GM18951 (cell line): ENCODE measurements at regions not wholly inside any gene's neighbourhood (a gene's known extent, or its start where the extent isn't known, plus 50 kb on each side); places are given as distances from the start of the nearest gene placed in this dataset.
"Not testable (repeated sequence)": the region's sequence is repeated elsewhere in the genome, so short reads cannot be mapped to it uniquely, and the experiment has no call there.

Experiments used
- POLR2A ChIP-seq: IDR thresholded peaks from 4 replicates; pipeline ENCODE4 v1.6.1; 2011; ENCODE audit warnings: mild to moderate bottlenecking; ENCODE audit not compliant: insufficient read length, insufficient read depth; ENCODE audit errors: extremely low read depth
- in situ Hi-C: fragments of 300-500 bp; cut with MboI; formaldehyde crosslinking; loops from one replicate; pipeline ENCODE4 v1.12.0; 2022; ENCODE audit warnings: low sequenced_read_pairs, mixed read lengths, inconsistent platforms; ENCODE audit not compliant: unreplicated experiment

GRCh38 chr13:82196087-82196486 is 1686.2 kb downstream of the SLITRK1 start:
- in situ Hi-C loops, result no loop called here

DNA sequence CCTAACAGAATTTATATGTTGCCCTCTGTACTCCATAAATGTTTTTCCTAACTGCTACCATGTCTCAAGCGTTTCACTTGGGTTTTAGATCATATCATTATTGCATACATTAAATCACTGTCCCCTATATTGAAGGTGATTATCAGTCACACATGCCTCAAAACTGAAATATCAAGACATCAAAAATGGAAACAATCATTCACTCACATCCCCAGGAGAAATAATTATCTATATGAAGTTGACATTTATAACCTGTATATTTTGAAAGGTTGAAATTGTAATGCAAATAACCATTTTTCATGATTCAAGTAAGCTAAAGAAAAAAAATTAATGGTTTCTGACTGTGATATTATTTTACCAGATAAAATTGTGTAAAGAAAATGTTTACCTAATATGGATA is 1695.0 kb downstream of the SLITRK1 start:
- in situ Hi-C loops, result no loop called here
- TF ChIP-seq POLR2A, result no peak

More at GRCh38 chr13:82196087-82196486, 1686.2 kb downstream of the SLITRK1 start:
- no peak for TF ChIP-seq POLR2A

- no peak for TF ChIP-seq POLR2A
- in situ Hi-C loops, result no loop called here
These were observed 1705.5 kb downstream of the SLITRK1 start for GRCh38 chr13:82176751-82177150.

DNA sequence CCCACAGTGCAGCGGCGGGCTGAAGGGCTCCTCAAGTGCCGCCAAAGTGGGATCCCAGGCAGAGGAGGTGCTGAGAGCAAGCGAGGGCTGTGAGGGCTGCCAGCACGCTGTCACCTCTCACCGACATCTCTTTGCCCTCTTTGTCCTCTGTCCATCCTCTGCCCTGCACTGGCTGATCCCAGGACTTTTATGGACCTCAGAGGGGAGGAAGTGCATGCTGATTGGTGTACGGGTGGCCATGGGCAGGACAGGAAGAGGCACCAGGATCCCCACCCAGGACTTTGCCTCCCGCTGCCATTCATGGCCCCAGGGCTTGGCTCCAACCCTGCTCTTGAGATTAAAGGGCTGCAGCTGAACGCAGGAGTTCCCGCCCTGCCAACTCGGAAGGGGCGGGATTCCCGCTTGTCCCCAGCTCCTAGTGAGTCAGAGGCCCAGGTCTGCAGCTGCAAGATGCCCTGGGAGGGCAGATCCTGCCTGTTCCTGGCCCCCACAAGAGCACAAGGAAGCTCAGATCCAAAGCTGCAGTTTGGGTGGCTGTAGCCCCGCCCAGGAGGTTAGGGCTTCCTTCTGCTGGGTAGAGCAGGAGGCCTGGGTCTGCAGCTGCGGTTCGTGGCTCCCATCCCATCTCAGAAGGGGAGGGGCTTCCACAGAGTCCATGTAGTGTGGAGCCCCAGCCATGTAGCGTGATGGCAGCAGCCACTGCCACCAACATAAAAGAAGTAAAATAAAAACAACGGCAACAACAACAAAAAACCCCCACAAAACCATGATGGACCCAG is 1716.7 kb downstream of the SLITRK1 start:
- in situ Hi-C loops, result no loop called here
- TF ChIP-seq POLR2A, result no peak

DNA sequence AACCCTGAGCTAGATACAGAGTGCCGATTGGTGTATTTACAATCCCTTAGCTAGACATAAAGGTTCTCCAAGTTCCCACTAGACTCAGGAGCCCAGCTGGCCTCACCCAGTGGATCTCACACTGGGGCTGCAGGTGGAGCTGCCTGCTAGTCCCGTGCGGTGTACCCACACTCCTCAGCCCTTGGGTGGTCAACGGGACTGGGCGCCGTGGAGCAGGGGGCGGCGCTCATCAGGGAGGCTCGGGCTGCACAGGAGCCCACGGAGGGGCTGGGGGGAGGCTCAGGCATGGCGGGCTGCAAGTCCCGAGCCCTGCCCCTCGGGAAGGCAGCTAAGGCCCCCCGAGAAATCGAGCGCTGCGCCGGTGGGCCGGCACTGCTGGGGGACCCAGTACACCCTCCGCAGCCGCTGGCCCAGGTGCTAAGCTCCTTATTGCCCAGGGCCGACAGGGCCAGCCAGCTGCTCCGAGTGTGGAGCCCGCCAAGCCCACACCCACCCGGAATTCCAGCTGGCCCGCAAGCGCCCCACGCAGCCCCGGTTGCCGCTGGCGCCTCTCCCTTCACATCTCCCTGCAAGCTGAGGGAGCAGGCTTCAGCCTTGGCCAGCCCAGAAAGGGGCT is 1717.4 kb downstream of the SLITRK1 start:
- in situ Hi-C loops, result not testable (repeated sequence)

DNA sequence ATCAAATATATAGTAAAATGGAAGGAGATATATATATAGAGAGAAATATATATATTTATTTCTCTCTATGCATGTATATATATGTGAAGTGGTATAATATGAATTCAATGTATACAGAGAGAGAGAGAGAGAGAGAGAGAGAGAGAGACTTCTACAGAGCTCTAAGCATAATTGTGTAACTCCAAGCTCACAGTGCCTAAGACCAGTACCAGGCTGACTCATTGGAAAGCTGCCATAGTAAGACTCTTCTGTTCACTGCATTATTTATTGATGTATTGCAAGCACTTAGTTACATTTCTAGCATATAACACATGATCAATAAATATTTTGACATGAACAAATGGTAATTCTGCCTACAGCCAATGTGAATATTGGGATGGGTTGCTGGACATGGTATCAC is 1734.7 kb downstream of the SLITRK1 start:
- in situ Hi-C loops, result no loop called here

DNA sequence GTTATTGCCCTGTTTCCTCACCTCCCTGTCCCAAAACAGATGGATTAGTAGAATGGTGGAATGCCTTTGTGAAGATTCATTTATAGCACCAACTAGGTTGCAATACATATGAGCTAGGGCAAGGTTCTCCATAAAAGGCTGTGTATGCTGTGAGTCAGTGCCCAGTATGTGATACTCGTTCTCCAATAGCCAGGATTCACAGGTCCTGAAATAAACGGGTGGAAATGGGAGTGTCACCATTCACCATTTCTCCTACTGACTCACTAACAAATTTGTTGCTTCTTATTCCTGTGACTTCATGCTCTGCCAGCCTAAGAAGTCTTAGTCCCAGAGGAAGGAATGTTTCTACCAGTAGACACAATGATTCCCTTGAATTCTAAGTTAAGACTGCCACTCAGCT is 1745.4 kb downstream of the SLITRK1 start:
- in situ Hi-C loops, result no loop called here

More for the DNA sequence above, 1734.7 kb downstream of the SLITRK1 start:
- TF ChIP-seq POLR2A, result no peak

GRCh38 chr13:82129281-82129680 is 1753.0 kb downstream of the SLITRK1 start:
- in situ Hi-C loops, result no loop called here
- no peak for TF ChIP-seq POLR2A

More for the DNA sequence above, 1745.4 kb downstream of the SLITRK1 start:
- TF ChIP-seq POLR2A, result no peak

GRCh38 chr13:82118589-82118988 is 1763.7 kb downstream of the SLITRK1 start:
- in situ Hi-C loops, result no loop called here
- no peak for TF ChIP-seq POLR2A

GRCh38 chr13:82116422-82116989 is 1765.8 kb downstream of the SLITRK1 start:
- in situ Hi-C loops, result no loop called here
- no peak for TF ChIP-seq POLR2A

DNA sequence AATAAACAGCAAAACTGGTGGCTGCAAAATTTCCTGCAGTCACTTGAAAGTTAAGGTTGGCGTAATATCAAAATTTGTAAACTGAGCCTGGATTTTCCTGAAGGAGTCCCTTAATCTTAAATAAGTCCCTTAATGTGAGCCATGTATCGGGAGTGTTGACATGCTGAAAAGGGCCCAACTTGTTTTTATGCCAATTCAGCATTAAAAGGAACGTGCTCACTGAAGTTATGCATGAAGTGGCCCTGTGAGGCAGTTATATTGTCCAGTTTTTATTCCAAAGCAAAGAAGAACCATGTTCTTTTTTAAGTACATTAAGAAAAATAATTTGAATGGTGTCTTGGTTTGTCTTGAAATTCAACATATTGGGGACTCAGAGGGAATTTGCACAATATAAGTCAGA is 1766.9 kb downstream of the SLITRK1 start:
- no peak for TF ChIP-seq POLR2A
- in situ Hi-C loops, result no loop called here

DNA sequence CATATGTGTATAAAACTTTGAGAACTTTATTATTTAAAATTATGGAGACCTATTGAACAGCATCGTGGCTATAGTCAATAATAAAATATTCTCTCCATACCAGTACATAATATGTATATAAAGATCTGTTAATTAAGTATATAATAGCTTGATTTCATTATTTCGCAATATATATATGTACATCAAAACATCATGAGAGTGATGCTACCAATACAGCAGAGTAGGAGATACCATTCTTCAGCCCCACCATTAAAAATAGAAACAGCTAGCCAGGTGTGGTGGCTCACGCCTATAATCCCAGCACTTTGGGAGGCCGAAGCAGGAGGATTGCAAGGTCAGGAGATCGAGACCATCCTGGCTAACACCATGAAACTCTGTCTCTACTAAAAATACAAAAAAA is 1755.3 kb upstream of the SPRY2 start:
- in situ Hi-C loops, result no loop called here
- no peak for TF ChIP-seq POLR2A

DNA sequence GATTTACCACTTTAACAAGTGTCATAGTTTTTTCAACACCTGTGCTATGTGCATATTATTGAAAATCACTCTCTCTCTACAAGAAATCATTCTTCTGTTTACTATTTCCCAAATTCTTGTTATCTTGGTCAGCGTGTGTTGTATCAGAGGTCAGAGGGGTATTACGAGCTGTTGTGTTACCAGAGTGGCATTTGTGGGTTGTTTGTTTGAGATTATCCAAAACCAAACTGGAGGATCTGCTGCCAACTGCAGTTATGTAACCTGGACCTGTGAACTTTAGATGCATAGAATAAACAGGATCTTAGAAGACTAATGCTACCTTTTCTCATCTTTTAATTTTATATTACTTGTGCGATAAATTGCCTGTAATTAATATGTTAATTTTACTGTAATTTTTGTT is 1751.4 kb upstream of the SPRY2 start:
- in situ Hi-C loops, result no loop called here
- no peak for TF ChIP-seq POLR2A

GRCh38 chr13:82088781-82089180 is 1747.9 kb upstream of the SPRY2 start:
- in situ Hi-C loops, result no loop called here
- TF ChIP-seq POLR2A, result no peak

DNA sequence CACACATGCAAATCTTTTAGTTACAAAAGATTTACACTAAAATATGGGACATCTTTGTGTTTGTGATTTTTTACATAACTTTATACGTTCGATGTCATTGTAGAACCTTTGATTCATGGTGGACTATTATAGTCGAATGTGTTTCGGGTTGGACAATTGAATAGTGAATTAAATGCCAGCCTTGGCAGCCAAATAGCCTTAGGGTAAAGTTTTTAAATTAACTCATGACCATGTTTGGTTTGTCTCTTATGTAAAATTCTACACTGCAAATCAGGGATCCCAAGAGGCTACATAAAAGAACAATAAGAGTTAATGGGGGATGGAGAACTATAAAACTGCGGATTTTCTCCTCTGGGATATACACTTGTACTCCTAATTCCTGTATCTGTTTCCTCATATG is 1735.6 kb upstream of the SPRY2 start:
- in situ Hi-C loops, result no loop called here

More for the DNA sequence above, 1735.6 kb upstream of the SPRY2 start:
- no peak for TF ChIP-seq POLR2A
